Mesenchymal stem cell (in vitro differentiated cells and primary cell): ENCODE measurements at regions not wholly inside any gene's neighbourhood (a gene's known extent, or its start where the extent isn't known, plus 50 kb on each side); places are given as distances from the start of the nearest gene placed in this dataset.

Experiments
- DNase-seq: peaks from one replicate; pipeline ENCODE4 v3.0.0-alpha.2; 2013
- H2AFZ ChIP-seq: one replicate; pipeline ENCODE4 v1.6.1; 2013; ENCODE audit warnings: low read depth, mild to moderate bottlenecking, control low read depth, inconsistent platforms, low read length, moderate library complexity
- H2AK5ac ChIP-seq: 2 replicates; pipeline ENCODE4 v1.6.1; 2013; ENCODE audit warnings: low read length, moderate library complexity, mild to moderate bottlenecking, inconsistent platforms; ENCODE audit not compliant: severe bottlenecking
- H2BK120ac ChIP-seq: one replicate; pipeline ENCODE4 v1.6.1; 2013; ENCODE audit warnings: low read depth, mild to moderate bottlenecking, inconsistent platforms, low read length, moderate library complexity
- H2BK12ac ChIP-seq, 2 experiments: one replicate each; pipeline ENCODE4 v1.6.1; 2013; ENCODE audit warnings: inconsistent platforms in 2 of 2, low read length in 2 of 2, mild to moderate bottlenecking in 2 of 2, moderate library complexity in 2 of 2, control low read depth in 1 of 2
- H2BK15ac ChIP-seq: one replicate; pipeline ENCODE4 v1.6.1; 2013; ENCODE audit warnings: mild to moderate bottlenecking, low read depth, inconsistent platforms; ENCODE audit not compliant: poor library complexity, severe bottlenecking
- H2BK5ac ChIP-seq: 2 replicates; pipeline ENCODE4 v1.6.1; 2013; ENCODE audit warnings: low read depth, mild to moderate bottlenecking, low read length, control low read depth, inconsistent platforms; ENCODE audit not compliant: poor library complexity, severe bottlenecking
- H3K14ac ChIP-seq, 2 experiments: one replicate each; pipeline ENCODE4 v1.6.1; 2013; ENCODE audit warnings: inconsistent platforms in 2 of 2, low read length in 2 of 2, control low read depth in 1 of 2, mild to moderate bottlenecking in 1 of 2, moderate library complexity in 1 of 2
- H3K18ac ChIP-seq, 2 experiments: one replicate each; pipeline ENCODE4 v1.6.1; 2013; ENCODE audit warnings: inconsistent platforms in 2 of 2, low read length in 2 of 2, control low read depth in 1 of 2, low read depth in 1 of 2, mild to moderate bottlenecking in 1 of 2
- H3K23ac ChIP-seq, 2 experiments: one replicate each; pipeline ENCODE4 v1.6.1; 2013; ENCODE audit warnings: inconsistent platforms in 2 of 2, low read length in 2 of 2, mild to moderate bottlenecking in 2 of 2, moderate library complexity in 2 of 2, control low read depth in 1 of 2
- H3K27ac ChIP-seq: 2 replicates; pipeline ENCODE4 v1.5.1; 2013; ENCODE audit warnings: mild to moderate bottlenecking, moderate library complexity, low read length, control low read depth, inconsistent platforms; ENCODE audit not compliant: poor library complexity, severe bottlenecking
- H3K27me3 ChIP-seq, 2 experiments: 2 replicates each; pipeline versions ENCODE4 v1.6.1 to v1.7.0; 2013; ENCODE audit warnings: low read length in 2 of 2, mild to moderate bottlenecking in 2 of 2, moderate library complexity in 2 of 2, control low read depth in 1 of 2, inconsistent platforms in 1 of 2; ENCODE audit not compliant: control insufficient read depth in 1 of 2, insufficient read depth in 1 of 2
- H3K36me3 ChIP-seq, 2 experiments: 2 replicates each; pipeline versions ENCODE4 v1.6.1 to v1.7.0; 2013; ENCODE audit warnings: low read length in 2 of 2, control low read depth in 1 of 2, inconsistent platforms in 1 of 2, low read depth in 1 of 2, mild to moderate bottlenecking in 1 of 2; ENCODE audit not compliant: insufficient read depth in 2 of 2, control insufficient read depth in 1 of 2
- H3K4ac ChIP-seq, 2 experiments: one replicate each; pipeline ENCODE4 v1.6.1; 2013; ENCODE audit warnings: inconsistent platforms in 2 of 2, low read length in 2 of 2, mild to moderate bottlenecking in 2 of 2, moderate library complexity in 2 of 2, control low read depth in 1 of 2, low read depth in 1 of 2
- H3K4me1 ChIP-seq: 2 replicates; pipeline ENCODE4 v1.6.1; 2013; ENCODE audit warnings: low read depth, low read length, control low read depth; ENCODE audit not compliant: control insufficient read depth, insufficient read depth
- H3K4me2 ChIP-seq: 2 replicates; pipeline ENCODE4 v1.6.1; 2013; ENCODE audit warnings: low read length, mild to moderate bottlenecking, inconsistent platforms; ENCODE audit not compliant: poor library complexity, severe bottlenecking
- H3K4me3 ChIP-seq, 2 experiments: 2 replicates each; pipeline versions ENCODE4 v1.5.1 to v1.7.0; 2013; ENCODE audit warnings: low read length in 2 of 2, mild to moderate bottlenecking in 2 of 2, control low read depth in 1 of 2, low read depth in 1 of 2; ENCODE audit not compliant: insufficient read depth in 1 of 2
- H3K79me1 ChIP-seq: replicated peaks from 2 replicates; pipeline ENCODE4 v1.6.1; 2013; ENCODE audit warnings: mild to moderate bottlenecking, control low read depth, low read length, inconsistent platforms; ENCODE audit not compliant: poor library complexity, severe bottlenecking
- H3K9ac ChIP-seq: 2 replicates; pipeline ENCODE4 v1.7.0; 2013; ENCODE audit warnings: mild to moderate bottlenecking, low read length, moderate library complexity
- H3K9me3 ChIP-seq: 2 replicates; pipeline ENCODE4 v1.7.0; 2013; ENCODE audit warnings: mild to moderate bottlenecking, low read length; ENCODE audit not compliant: control insufficient read depth
- H4K8ac ChIP-seq: one replicate; pipeline ENCODE4 v1.6.1; 2013; ENCODE audit warnings: inconsistent platforms, mild to moderate bottlenecking, low read length, moderate library complexity
- H4K91ac ChIP-seq: one replicate; pipeline ENCODE4 v1.6.1; 2013; ENCODE audit warnings: mild to moderate bottlenecking, low read length, inconsistent platforms
- WGBS: methylation state at CpG from one replicate; pipeline ENCODE4 v1.1.7; 2013; ENCODE audit warnings: mixed read lengths; 5-methylcytosine and 5-hydroxymethylcytosine counted together

- Histone ChIP-seq H2BK15ac (no peak overlapping the region), H3K4me2 (no peak overlapping the region), H3K4me3 (no peak overlapping the region), H2AFZ (no peak overlapping the region), H3K9ac (no peak overlapping the region), H4K91ac (no peak overlapping the region), H3K79me1 (no peaks in the 10 kb centered on the region), H2BK120ac (no peak overlapping the region), H2AK5ac (no peak overlapping the region), H3K27ac (no peak overlapping the region), H3K4ac (no peak overlapping the region), H3K4me1 (no peaks in the 10 kb centered on the region), H2BK12ac (no peak overlapping the region), H3K36me3 (no peaks in the 10 kb centered on the region), H2BK5ac (no peak overlapping the region), H3K9me3 (no peaks in the 10 kb centered on the region), H3K18ac (no peak overlapping the region), H3K14ac (no peak overlapping the region), H3K27me3 (peaks cover 0 to 33% of the 10 kb centered on the region in 2 experiments), H4K8ac (no peak overlapping the region), H3K23ac (no peak overlapping the region)
- WGBS, result 88% methylated on average over 7 of the region's 7 CpGs
- no peak for DNase-seq
Measured at GRCh38 chr18:47557160-47557559, 305.7 kb upstream of the SKOR2 start.

DNA sequence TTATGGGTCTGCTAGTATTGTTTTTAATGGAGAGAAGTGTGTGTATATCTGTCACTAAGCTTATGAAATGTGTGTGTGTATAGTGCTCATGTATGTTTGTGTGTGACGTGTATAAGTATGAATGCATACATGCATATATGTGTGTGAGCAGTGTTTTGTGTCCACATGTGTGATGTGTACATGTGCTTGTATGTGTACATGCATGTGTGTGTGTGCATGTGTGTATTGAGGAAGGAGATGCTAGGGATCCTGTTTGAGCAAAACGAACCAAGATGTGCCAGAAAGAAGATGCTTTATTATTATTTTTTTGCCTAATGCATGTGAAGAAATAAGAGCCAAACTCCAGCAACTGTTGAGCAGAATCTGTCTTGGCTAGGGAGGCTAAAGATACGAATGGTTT lies 301.3 kb upstream of the SKOR2 start:
- H2BK15ac ChIP-seq, result no peak overlapping the region
- H3K79me1 ChIP-seq, result no peaks in the 10 kb centered on the region
- peaks cover 0 to 7% of the 10 kb centered on the region in 2 experiments for H3K27me3 ChIP-seq
- H3K4me3 ChIP-seq, result no peak overlapping the region
- no peaks in the 10 kb centered on the region for H3K9me3 ChIP-seq
- H2AFZ ChIP-seq, result no peak overlapping the region
- H4K8ac ChIP-seq, result no peak overlapping the region
- H3K9ac ChIP-seq, result no peak overlapping the region
- no peak overlapping the region for H3K4ac ChIP-seq
- no peak overlapping the region for H2BK5ac ChIP-seq
- H3K4me2 ChIP-seq, result no peak overlapping the region
- DNase-seq, result no peak
- H3K23ac ChIP-seq, result no peak overlapping the region
- 76% methylated on average over 3 of the region's 3 CpGs for WGBS
- peak overlapping the region in 1 of 2 experiments; percentile 63 for H3K14ac ChIP-seq
- no peak overlapping the region for H2BK120ac ChIP-seq
- no peak overlapping the region for H4K91ac ChIP-seq
- no peaks in the 10 kb centered on the region for H3K4me1 ChIP-seq
- no peak overlapping the region for H3K27ac ChIP-seq
- H3K36me3 ChIP-seq, result no peaks in the 10 kb centered on the region
- H3K18ac ChIP-seq, result no peak overlapping the region
- no peak overlapping the region for H2AK5ac ChIP-seq
- no peak overlapping the region for H2BK12ac ChIP-seq

GRCh38 chr18:47550611-47551010 lies 299.2 kb upstream of the SKOR2 start:
- Histone ChIP-seq H2BK12ac (no peak overlapping the region), H3K23ac (no peak overlapping the region), H3K9me3 (no peaks in the 10 kb centered on the region), H3K4ac (no peak overlapping the region), H3K79me1 (no peaks in the 10 kb centered on the region), H3K36me3 (no peaks in the 10 kb centered on the region), H3K27me3 (peaks cover 0 to 7% of the 10 kb centered on the region in 2 experiments), H4K91ac (no peak overlapping the region), H3K18ac (no peak overlapping the region), H2BK5ac (no peak overlapping the region), H4K8ac (no peak overlapping the region), H3K4me1 (no peaks in the 10 kb centered on the region), H2AFZ (no peak overlapping the region), H3K14ac (no peak overlapping the region), H3K4me2 (no peak overlapping the region), H2BK120ac (no peak overlapping the region), H2AK5ac (no peak overlapping the region), H3K27ac (no peak overlapping the region), H2BK15ac (no peak overlapping the region), H3K4me3 (no peak overlapping the region), H3K9ac (no peak overlapping the region)
- WGBS, result 53% methylated on average over 2 of the region's 2 CpGs
- DNase-seq, result no peak

DNA sequence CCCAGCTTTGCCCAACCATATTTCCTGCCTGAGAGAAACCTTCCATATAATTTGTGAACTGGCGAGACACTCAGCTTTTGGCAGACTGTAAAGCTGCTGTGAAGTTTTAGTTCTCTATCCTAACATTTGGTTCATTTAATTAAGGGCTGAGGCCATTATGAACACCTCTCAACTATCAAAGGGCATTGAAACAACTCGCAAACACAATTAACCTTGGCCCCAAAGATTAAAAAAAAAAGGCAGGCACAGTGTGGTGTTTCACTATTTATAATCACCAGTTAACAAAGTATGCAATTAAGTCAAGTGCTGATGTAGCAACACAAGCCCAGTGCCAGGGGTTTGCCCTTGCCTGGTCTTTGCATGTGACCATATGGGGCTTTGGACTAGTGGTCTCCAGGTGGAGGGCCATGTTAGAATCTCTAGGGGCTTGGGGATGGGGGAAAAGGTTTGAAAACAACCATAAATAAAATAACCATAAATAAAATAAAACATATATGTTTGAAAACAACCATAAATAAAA lies 297.6 kb upstream of the SKOR2 start:
- no peak overlapping the region for H2BK120ac ChIP-seq
- H3K4me2 ChIP-seq, result no peak overlapping the region
- H3K4ac ChIP-seq, result no peak overlapping the region
- no peak overlapping the region for H3K23ac ChIP-seq
- H3K27ac ChIP-seq, result no peak overlapping the region
- no peak overlapping the region for H4K91ac ChIP-seq
- H2AFZ ChIP-seq, result no peak overlapping the region
- no peak overlapping the region for H4K8ac ChIP-seq
- H3K9me3 ChIP-seq, result no peaks in the 10 kb centered on the region
- no peak overlapping the region for H3K4me3 ChIP-seq
- H2BK12ac ChIP-seq, result no peak overlapping the region
- H3K4me1 ChIP-seq, result no peaks in the 10 kb centered on the region
- no peaks in the 10 kb centered on the region for H3K36me3 ChIP-seq
- 80% methylated on average over 1 of the region's 2 CpGs for WGBS
- no peak overlapping the region for H3K14ac ChIP-seq
- peaks cover 0 to 6% of the 10 kb centered on the region in 2 experiments for H3K27me3 ChIP-seq
- no peak for DNase-seq
- no peak overlapping the region for H2BK5ac ChIP-seq
- H3K79me1 ChIP-seq, result no peaks in the 10 kb centered on the region
- H3K18ac ChIP-seq, result no peak overlapping the region
- no peak overlapping the region for H2AK5ac ChIP-seq
- H2BK15ac ChIP-seq, result no peak overlapping the region
- H3K9ac ChIP-seq, result no peak overlapping the region
